Keratinocyte (primary cell): ENCODE measurements at regions not wholly inside any gene's neighbourhood (a gene's known extent, or its start where the extent isn't known, plus 50 kb on each side); places are given as distances from the start of the nearest gene placed in this dataset.

Experiments
- DNase-seq: peaks from one replicate; pipeline ENCODE4 v3.0.0-alpha.2; 2011; ENCODE audit warnings: low read depth, missing footprints, low spot score
- FAIRE-seq: peaks from 2 replicates; lab custom pipeline; 2011; peaks lifted over from hg19 to GRCh38; lab: Jason Lieb, UNC
- H2AFZ ChIP-seq: 2 replicates; pipeline ENCODE4 v1.6.0; 2012; ENCODE audit warnings: low read length, control low read depth, inconsistent platforms; ENCODE audit not compliant: control insufficient read depth
- H3K27ac ChIP-seq: 2 replicates; pipeline ENCODE4 v1.5.1; 2011; ENCODE audit warnings: low read length; ENCODE audit not compliant: control insufficient read depth, insufficient read depth
- H3K27me3 ChIP-seq: 3 replicates; pipeline ENCODE4 v1.6.0; 2011; ENCODE audit warnings: low read length; ENCODE audit not compliant: control insufficient read depth, insufficient read depth; ENCODE audit errors: extremely low read depth
- H3K36me3 ChIP-seq, 2 experiments: 2 replicates in 1 of 2; 3 replicates in 1 of 2; pipeline ENCODE4 v1.5.1; 2011; ENCODE audit warnings: low read length in 2 of 2, mild to moderate bottlenecking in 1 of 2; ENCODE audit not compliant: control insufficient read depth in 2 of 2, insufficient read depth in 2 of 2; ENCODE audit errors: extremely low read depth in 1 of 2
- H3K4me1 ChIP-seq: 3 replicates; pipeline ENCODE4 v1.5.1; 2011; ENCODE audit warnings: low read length; ENCODE audit not compliant: control insufficient read depth, insufficient read depth; ENCODE audit errors: extremely low read depth
- H3K4me2 ChIP-seq: 3 replicates; pipeline ENCODE4 v1.6.0; 2011; ENCODE audit warnings: low read depth, low read length; ENCODE audit not compliant: control insufficient read depth, insufficient read depth; ENCODE audit errors: extremely low read depth
- H3K4me3 ChIP-seq, 3 experiments: fragments of 200-600 bp in 1 of 3; sonication (generic) in 1 of 3; 2 replicates in 2 of 3; 3 replicates in 1 of 3; pipeline ENCODE4 v1.5.1; 2011 to 2016; ENCODE audit warnings: low read length in 3 of 3, mild to moderate bottlenecking in 3 of 3, control low read depth in 2 of 3, inconsistent platforms in 1 of 3, low read depth in 1 of 3, mixed read lengths in 1 of 3, mixed run types in 1 of 3, moderate library complexity in 1 of 3; ENCODE audit not compliant: control insufficient read depth in 2 of 3, insufficient read depth in 2 of 3; ENCODE audit errors: extremely low read depth in 1 of 3
- H3K79me2 ChIP-seq: 2 replicates; pipeline ENCODE4 v1.6.0; 2012; ENCODE audit warnings: low read length; ENCODE audit not compliant: control insufficient read depth, insufficient read depth
- H3K9ac ChIP-seq: 3 replicates; pipeline ENCODE4 v1.6.0; 2011; ENCODE audit warnings: low read length; ENCODE audit not compliant: control insufficient read depth, insufficient read depth; ENCODE audit errors: extremely low read depth
- H3K9me1 ChIP-seq: 3 replicates; pipeline ENCODE4 v1.6.0; 2011; ENCODE audit warnings: low read length; ENCODE audit not compliant: control insufficient read depth, insufficient read depth; ENCODE audit errors: extremely low read depth
- H3K9me3 ChIP-seq: 2 replicates; pipeline ENCODE4 v1.5.1; 2012; ENCODE audit warnings: low read depth, low read length; ENCODE audit not compliant: control insufficient read depth
- H4K20me1 ChIP-seq: 3 replicates; pipeline ENCODE4 v1.6.0; 2011; ENCODE audit warnings: low read length; ENCODE audit not compliant: control insufficient read depth, insufficient read depth; ENCODE audit errors: extremely low read depth
- CTCF ChIP-seq, 3 experiments: IDR thresholded peaks in 1 of 3; conservative IDR thresholded peaks in 1 of 3; optimal IDR thresholded peaks in 1 of 3; 2 replicates in 2 of 3; 3 replicates in 1 of 3; pipeline versions ENCODE3 to v1.5.1; 2011; ENCODE audit warnings: low read length in 3 of 3, mild to moderate bottlenecking in 3 of 3, moderate library complexity in 2 of 3, control low read depth in 1 of 3, inconsistent platforms in 1 of 3; ENCODE audit not compliant: insufficient read depth in 2 of 3; ENCODE audit errors: extremely low read depth in 1 of 3
- EZH2 ChIP-seq: IDR thresholded peaks from one replicate; pipeline ENCODE4 v1.6.1; 2012; ENCODE audit warnings: inconsistent platforms, mild to moderate bottlenecking, low read length, moderate library complexity
- dilution Hi-C: fragments of 300-500 bp; cut with MboI; formaldehyde crosslinking; loops from one replicate; pipeline ENCODE4 v1.7.0; 2020; ENCODE audit warnings: low sequenced_read_pairs; ENCODE audit not compliant: extremely low pct_ligation_motif_present

- FAIRE-seq (no peak), DNase-seq (no peak)
- dilution Hi-C loops: no loop called here
- Histone ChIP-seq H2AFZ (no peak overlapping the region), H3K9me1 (no peaks in the 10 kb centered on the region), H3K4me3 (no peak overlapping the region), H3K27ac (no peak overlapping the region), H3K79me2 (no peaks in the 10 kb centered on the region), H3K4me2 (no peak overlapping the region), H3K9me3 (no peaks in the 10 kb centered on the region), H3K9ac (no peak overlapping the region), H3K36me3 (no peaks in the 10 kb centered on the region), H3K27me3 (no peaks in the 10 kb centered on the region), H3K4me1 (no peaks in the 10 kb centered on the region), H4K20me1 (no peaks in the 10 kb centered on the region)
- TF ChIP-seq EZH2 (no peak), CTCF (optimal IDR thresholded peaks at IDR 0.05 in 1 of 3, IDR thresholded peaks at IDR 0.05 in 1 of 3, conservative IDR thresholded peaks at IDR 0.05 in 1 of 3; ENCODE audit: extremely low read depth in 1 of 3, insufficient read depth in 2 of 3, low read length in 3 of 3) (no peak)
Observed at GRCh38 chr5:4984461-4984860, 155.7 kb upstream of the ADAMTS16 start.

GRCh38 chr5:4987431-4987830, 152.7 kb upstream of the ADAMTS16 start:
- DNase-seq (no peak), FAIRE-seq (no peak)
- H3K9ac ChIP-seq: no peak overlapping the region
- H3K4me3 ChIP-seq: no peak overlapping the region
- H3K79me2 ChIP-seq: no peaks in the 10 kb centered on the region
- H3K4me1 ChIP-seq: no peaks in the 10 kb centered on the region
- H3K27me3 ChIP-seq: no peaks in the 10 kb centered on the region
- TF ChIP-seq EZH2 (no peak), CTCF (optimal IDR thresholded peaks at IDR 0.05 in 1 of 3, IDR thresholded peaks at IDR 0.05 in 1 of 3, conservative IDR thresholded peaks at IDR 0.05 in 1 of 3; ENCODE audit: extremely low read depth in 1 of 3, insufficient read depth in 2 of 3, low read length in 3 of 3) (no peak)
- no peaks in the 10 kb centered on the region for H3K9me3 ChIP-seq
- H3K4me2 ChIP-seq: no peak overlapping the region
- no peak overlapping the region for H3K27ac ChIP-seq
- dilution Hi-C loops: no loop called here
- H2AFZ ChIP-seq: no peak overlapping the region
- H4K20me1 ChIP-seq: no peaks in the 10 kb centered on the region
- no peaks in the 10 kb centered on the region for H3K36me3 ChIP-seq
- no peaks in the 10 kb centered on the region for H3K9me1 ChIP-seq
